Smooth muscle cell (in vitro differentiated cells): ENCODE measurements at regions not wholly inside any gene's neighbourhood (a gene's known extent, or its start where the extent isn't known, plus 50 kb on each side); places are given as distances from the start of the nearest gene placed in this dataset.

ENCODE experiments used
- DNase-seq: peaks from one replicate; lab custom pipeline; 2025; ENCODE audit not compliant: unreplicated experiment; lab: John Stamatoyannopoulos, UW
- H2AFZ ChIP-seq: fragments of 200-600 bp; sonication (generic); 2 replicates; pipeline ENCODE4 v1.6.0; 2016; ENCODE audit warnings: antibody characterized with exemption, low read depth, mild to moderate bottlenecking
- H3F3A ChIP-seq: fragments of 200-600 bp; sonication (generic); 2 replicates; pipeline ENCODE4 v1.6.0; 2017; ENCODE audit warnings: antibody characterized with exemption, low read depth
- H3K27ac ChIP-seq: fragments of 200-600 bp; sonication (generic); 2 replicates; pipeline ENCODE4 v1.5.1; 2016; ENCODE audit warnings: low read depth, mild to moderate bottlenecking
- H3K27me3 ChIP-seq: fragments of 200-600 bp; sonication (generic); 2 replicates; pipeline ENCODE4 v1.6.1; 2016; ENCODE audit warnings: low read depth, mild to moderate bottlenecking
- H3K36me3 ChIP-seq: fragments of 200-600 bp; sonication (generic); 2 replicates; pipeline ENCODE4 v1.5.1; 2016; ENCODE audit warnings: low read depth
- H3K4me1 ChIP-seq: fragments of 200-600 bp; sonication (generic); 2 replicates; pipeline ENCODE4 v1.5.1; 2016; ENCODE audit warnings: low read depth
- H3K4me2 ChIP-seq: fragments of 200-600 bp; sonication (generic); 2 replicates; pipeline ENCODE4 v1.6.0; 2016; ENCODE audit warnings: mild to moderate bottlenecking
- H3K4me3 ChIP-seq: fragments of 200-600 bp; sonication (generic); 2 replicates; pipeline ENCODE4 v1.5.1; 2016; ENCODE audit warnings: mild to moderate bottlenecking
- H3K79me2 ChIP-seq: fragments of 200-600 bp; sonication (generic); 2 replicates; pipeline ENCODE4 v1.6.0; 2016; ENCODE audit warnings: low read depth, mild to moderate bottlenecking
- H3K9ac ChIP-seq: fragments of 200-600 bp; sonication (generic); 2 replicates; pipeline ENCODE4 v1.6.0; 2016; ENCODE audit warnings: low read depth
- H3K9me3 ChIP-seq: fragments of 200-600 bp; sonication (generic); replicated peaks from 2 replicates; pipeline ENCODE4 v1.5.1; 2016; ENCODE audit warnings: low read depth
- H4K20me1 ChIP-seq: fragments of 200-600 bp; sonication (generic); 2 replicates; pipeline ENCODE4 v1.6.0; 2016; ENCODE audit warnings: low read depth
- WGBS: methylation state at CpG from one replicate; pipeline ENCODE4 v1.1.7; 2016; ENCODE audit warnings: low lambda C conversion rate; 5-methylcytosine and 5-hydroxymethylcytosine counted together
- TF ChIP-seq, protein P1 (sequence below): fragments of 200-600 bp; sonication (generic); IDR thresholded peaks from 2 replicates; pipeline ENCODE4 v1.5.1; 2017; ENCODE audit warnings: borderline replicate concordance, mild to moderate bottlenecking, antibody characterized with exemption; ENCODE audit not compliant: insufficient read depth, poor library complexity, severe bottlenecking

DNA sequence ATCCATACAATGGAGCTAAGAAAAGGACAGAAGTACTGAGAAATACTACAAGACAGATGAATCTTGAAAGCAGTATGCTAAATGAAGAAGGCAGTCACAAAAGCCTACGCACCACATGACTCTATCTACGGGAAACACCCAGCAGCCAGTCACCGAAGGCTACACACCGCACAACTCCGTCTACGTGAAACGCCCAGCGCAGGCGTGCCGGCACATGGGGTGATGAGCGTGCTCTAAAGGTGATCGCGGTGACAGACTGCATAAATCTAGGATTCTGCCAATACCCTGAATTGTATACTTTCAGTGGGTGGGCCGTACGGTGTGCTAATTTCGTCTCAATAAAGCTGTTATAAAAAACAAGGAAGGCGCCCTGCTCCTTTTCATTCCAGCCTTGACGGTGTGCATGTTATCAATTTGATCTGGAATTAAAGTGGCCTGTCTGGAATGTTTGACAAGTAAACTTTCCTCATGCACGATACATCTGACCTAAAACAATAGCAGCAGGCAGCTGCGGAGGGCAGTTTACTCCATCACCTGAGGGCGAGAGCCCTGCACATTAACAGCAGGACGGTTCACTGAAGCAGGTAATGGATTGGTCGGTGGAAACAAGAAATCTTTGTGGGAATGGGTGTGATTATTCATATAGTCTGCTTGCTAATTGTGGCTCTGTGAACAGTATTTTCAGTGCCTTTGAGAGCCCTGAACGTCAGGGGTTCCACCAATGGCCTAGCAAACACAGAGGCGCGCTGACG is 86.2 kb upstream of the SALL3 start:
- Histone ChIP-seq H3K9ac (no peak overlapping the region), H3K9me3 (peaks cover 10% of the 10 kb centered on the region), H3K36me3 (no peaks in the 10 kb centered on the region), H3K4me1 (no peaks in the 10 kb centered on the region), H3K79me2 (no peaks in the 10 kb centered on the region), H4K20me1 (no peaks in the 10 kb centered on the region), H3K4me2 (no peak overlapping the region), H3F3A (no peaks in the 10 kb centered on the region), H3K27ac (no peak overlapping the region), H3K4me3 (no peak overlapping the region), H2AFZ (no peak overlapping the region), H3K27me3 (no peaks in the 10 kb centered on the region)
- TF ChIP-seq, protein P1, sequence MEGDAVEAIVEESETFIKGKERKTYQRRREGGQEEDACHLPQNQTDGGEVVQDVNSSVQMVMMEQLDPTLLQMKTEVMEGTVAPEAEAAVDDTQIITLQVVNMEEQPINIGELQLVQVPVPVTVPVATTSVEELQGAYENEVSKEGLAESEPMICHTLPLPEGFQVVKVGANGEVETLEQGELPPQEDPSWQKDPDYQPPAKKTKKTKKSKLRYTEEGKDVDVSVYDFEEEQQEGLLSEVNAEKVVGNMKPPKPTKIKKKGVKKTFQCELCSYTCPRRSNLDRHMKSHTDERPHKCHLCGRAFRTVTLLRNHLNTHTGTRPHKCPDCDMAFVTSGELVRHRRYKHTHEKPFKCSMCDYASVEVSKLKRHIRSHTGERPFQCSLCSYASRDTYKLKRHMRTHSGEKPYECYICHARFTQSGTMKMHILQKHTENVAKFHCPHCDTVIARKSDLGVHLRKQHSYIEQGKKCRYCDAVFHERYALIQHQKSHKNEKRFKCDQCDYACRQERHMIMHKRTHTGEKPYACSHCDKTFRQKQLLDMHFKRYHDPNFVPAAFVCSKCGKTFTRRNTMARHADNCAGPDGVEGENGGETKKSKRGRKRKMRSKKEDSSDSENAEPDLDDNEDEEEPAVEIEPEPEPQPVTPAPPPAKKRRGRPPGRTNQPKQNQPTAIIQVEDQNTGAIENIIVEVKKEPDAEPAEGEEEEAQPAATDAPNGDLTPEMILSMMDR: no peak
- WGBS: 89% methylated on average over 27 of the region's 27 CpGs
- no peak for DNase-seq

DNA sequence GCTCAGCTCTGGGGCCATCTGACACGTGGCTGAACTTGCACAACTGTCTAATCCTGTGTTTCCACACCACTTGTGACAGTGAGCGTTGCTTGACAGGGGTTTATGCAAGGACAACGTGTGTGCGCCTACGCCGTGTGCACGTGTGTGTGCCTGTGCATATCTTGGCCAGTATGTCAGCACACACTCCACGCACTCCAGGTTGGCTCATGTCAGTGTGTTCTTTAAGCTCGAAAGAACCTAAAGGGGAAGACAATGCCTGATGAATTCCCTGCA is 85.6 kb upstream of the SALL3 start:
- no peak overlapping the region for H3K4me2 ChIP-seq
- peaks cover 9% of the 10 kb centered on the region for H3K9me3 ChIP-seq
- H3K36me3 ChIP-seq: no peaks in the 10 kb centered on the region
- no peaks in the 10 kb centered on the region for H3F3A ChIP-seq
- TF ChIP-seq, protein P1: no peak
- H2AFZ ChIP-seq: no peak overlapping the region
- H3K9ac ChIP-seq: no peak overlapping the region
- H4K20me1 ChIP-seq: no peaks in the 10 kb centered on the region
- DNase-seq: no peak
- no peaks in the 10 kb centered on the region for H3K79me2 ChIP-seq
- no peaks in the 10 kb centered on the region for H3K27me3 ChIP-seq
- H3K4me1 ChIP-seq: no peaks in the 10 kb centered on the region
- 86% methylated on average over 9 of the region's 9 CpGs for WGBS
- H3K27ac ChIP-seq: no peak overlapping the region
- H3K4me3 ChIP-seq: no peak overlapping the region

DNA sequence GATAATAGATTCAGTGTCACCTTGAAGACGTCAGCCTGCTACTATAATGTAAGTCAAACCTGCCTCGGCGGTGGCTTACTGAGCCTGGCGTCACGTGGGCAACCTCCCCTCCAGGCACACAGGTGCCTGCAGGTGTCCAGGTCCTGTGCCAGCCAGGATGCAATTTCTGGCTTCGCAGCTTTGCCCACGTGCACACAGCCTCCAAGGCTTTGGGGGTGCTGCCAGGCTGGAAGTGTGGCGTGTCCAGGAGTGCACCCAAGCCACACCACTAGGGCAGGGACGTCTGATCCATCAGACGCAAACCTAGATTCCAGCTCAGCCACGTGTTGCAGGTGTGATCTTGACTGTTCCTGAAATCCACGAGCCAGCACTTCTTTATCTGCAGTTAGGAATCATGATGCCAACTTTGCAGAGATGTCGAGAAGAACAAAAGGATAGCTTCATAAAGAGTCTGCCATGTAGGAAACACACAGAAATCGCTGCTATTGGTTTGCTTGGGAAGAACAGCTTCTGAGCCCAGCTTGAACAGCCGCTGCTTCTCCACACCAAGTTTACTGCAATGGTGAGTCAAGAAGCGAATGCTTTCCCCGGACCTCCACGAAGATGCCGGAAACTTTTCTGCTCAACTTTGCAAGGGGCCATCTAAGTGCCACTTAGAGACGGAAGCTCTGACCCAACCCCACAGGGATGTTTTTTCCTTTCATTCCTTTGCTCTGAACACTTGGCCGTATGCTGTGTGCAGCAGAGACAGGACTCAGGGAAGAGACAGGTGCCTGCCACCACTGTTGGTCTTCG is 84.2 kb upstream of the SALL3 start:
- Histone ChIP-seq H3K9me3 (no peaks in the 10 kb centered on the region), H4K20me1 (no peaks in the 10 kb centered on the region), H2AFZ (no peak overlapping the region), H3F3A (no peaks in the 10 kb centered on the region), H3K4me1 (no peaks in the 10 kb centered on the region), H3K27me3 (no peaks in the 10 kb centered on the region), H3K4me3 (no peak overlapping the region), H3K36me3 (no peaks in the 10 kb centered on the region), H3K9ac (no peak overlapping the region), H3K79me2 (no peaks in the 10 kb centered on the region), H3K4me2 (no peak overlapping the region), H3K27ac (no peak overlapping the region)
- no peak for DNase-seq
- TF ChIP-seq, protein P1: no peak
- WGBS: 91% methylated on average over 22 of the region's 22 CpGs
